Erythroblast (primary cell): ENCODE measurements at regions not wholly inside any gene's neighbourhood (a gene's known extent, or its start where the extent isn't known, plus 50 kb on each side); places are given as distances from the start of the nearest gene placed in this dataset.

Experiments
- GATA1 ChIP-seq: IDR thresholded peaks from 2 replicates; pipeline ENCODE4 v1.6.1; 2011; ENCODE audit warnings: low read depth, mild to moderate bottlenecking, control low read depth, low read length, moderate library complexity
- POLR2A ChIP-seq: IDR thresholded peaks from 2 replicates; pipeline ENCODE4 v1.6.1; 2011; ENCODE audit warnings: mild to moderate bottlenecking, low read length

DNA sequence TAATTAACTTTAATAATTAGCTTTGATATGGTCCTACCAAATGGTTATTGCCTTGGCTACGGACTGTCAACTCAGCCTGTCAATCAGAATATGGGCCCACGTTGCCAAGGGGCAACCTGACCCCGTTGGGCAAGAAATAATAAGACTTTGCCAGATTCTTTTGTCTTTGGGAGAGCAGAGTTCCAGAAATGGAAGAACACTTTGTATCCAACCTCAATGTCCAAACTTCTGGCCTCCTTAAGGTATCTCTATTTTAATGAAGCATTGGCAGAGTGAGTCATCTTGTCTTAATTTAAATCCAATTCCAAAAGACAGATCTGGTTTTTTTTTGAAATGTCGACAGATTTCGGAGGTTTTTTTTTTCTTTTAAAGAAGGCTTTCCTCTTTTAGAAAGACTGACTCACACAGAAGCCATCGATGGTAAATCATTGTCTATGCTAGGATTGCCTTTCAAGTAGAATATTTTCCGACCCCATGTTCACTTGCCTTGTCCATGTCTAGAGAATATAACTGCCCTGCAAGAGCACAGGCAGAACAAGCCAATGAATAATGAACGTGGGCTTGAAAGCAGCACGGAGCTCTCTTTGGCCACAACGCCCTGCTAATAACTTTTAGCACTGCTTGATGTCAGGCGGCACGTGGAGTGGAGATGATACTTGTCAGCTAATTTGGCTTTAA lies 190.3 kb upstream of the GATB start:
- TF ChIP-seq POLR2A, result no peak
- TF ChIP-seq GATA1, result no peak
